ENCODE measurements at regions not wholly inside any gene's neighbourhood (a gene's known extent, or its start where the extent isn't known, plus 50 kb on each side); places are given as distances from the start of the nearest gene placed in this dataset.

- no peak for TF ChIP-seq EZH2 (IDR thresholded peaks at IDR 0.05)
- TF ChIP-seq POLR2AphosphoS5 (IDR thresholded peaks at IDR 0.05; ENCODE audit: borderline replicate concordance, low read depth, low read length): no peak
Measured at GRCh38 chr2:48050711-48051110, 144.4 kb upstream of the FBXO11 start.

All from SK-N-MC (cell line).